Adrenal gland (tissue), 9 donors: ENCODE measurements at regions not wholly inside any gene's neighbourhood (a gene's known extent, or its start where the extent isn't known, plus 50 kb on each side); places are given as distances from the start of the nearest gene placed in this dataset.

Source experiments
- DNase-seq, 7 donors: peaks; one replicate each; pipeline ENCODE4 v3.0.0-alpha.2; 2019 to 2020
- H3K27ac ChIP-seq, 5 donors: fragments of 200-600 bp; sonication (generic) in 4 of 5; 1 replicate in 3 of 5; 2 replicates in 2 of 5; pipeline versions ENCODE4 v1.5.1 to v1.8.0; 2016 to 2020; ENCODE audit warnings: mild to moderate bottlenecking in 1 of 5
- H3K27me3 ChIP-seq: fragments of 200-600 bp; 2 replicates; pipeline ENCODE4 v1.8.0; 2021
- H3K36me3 ChIP-seq, 2 donors: fragments of 200-600 bp; replicated peaks in 1 of 2; 1 replicate in 1 of 2; 2 replicates in 1 of 2; pipeline versions ENCODE4 v1.5.1 to v1.8.0; 2018 to 2022
- H3K4me1 ChIP-seq, 2 donors: fragments of 200-600 bp; replicated peaks in 1 of 2; 1 replicate in 1 of 2; 2 replicates in 1 of 2; pipeline versions ENCODE4 v1.5.1 to v1.8.0; 2018 to 2021
- H3K4me3 ChIP-seq, 4 donors: fragments of 200-600 bp; sonication (generic) in 3 of 4; one replicate each; pipeline ENCODE4 v1.5.1; 2016 to 2018
- H3K9me3 ChIP-seq, 3 donors: fragments of 200-600 bp; sonication (generic) in 1 of 3; replicated peaks in 1 of 3; 1 replicate in 2 of 3; 2 replicates in 1 of 3; pipeline versions ENCODE4 v1.5.1 to v1.8.0; 2016 to 2021
- POLR2A ChIP-seq, 2 donors: fragments of 450-650 bp; IDR thresholded peaks; one replicate each; pipeline ENCODE4 v1.6.1; 2017; ENCODE audit warnings: antibody characterized with exemption in 2 of 2, mild to moderate bottlenecking in 2 of 2, moderate library complexity in 1 of 2
- WGBS, 4 donors: extraction: QIAGEN DNeasy Blood & Tissue Kit in 2 of 4; methylation state at CpG; one replicate each; pipeline versions ENCODE4 v1.1.5 to v1.1.7; 2013 to 2017; 5-methylcytosine and 5-hydroxymethylcytosine counted together
- intact Hi-C, 2 donors: fragments of 100-400 bp; cut with DNase I; formaldehyde crosslinking; loops; one replicate each; pipeline versions ENCODE4 v1.14.1 to v1.15.0; 2022 to 2023
- TF ChIP-seq, protein P1 (sequence below), 6 experiments: fragments of 450-650 bp in 4 of 6; fragments of 200-600 bp in 2 of 6; sonication (generic) in 1 of 6; IDR thresholded peaks; 1 replicate in 5 of 6; 2 replicates in 1 of 6; pipeline versions ENCODE4 v1.5.1 to v1.8.0; 2016 to 2021; ENCODE audit warnings: antibody characterized with exemption in 6 of 6, mild to moderate bottlenecking in 2 of 6, moderate library complexity in 1 of 6
- donor health status: healthy with polysubstance abuse.
- donor health status: Bipolar disorder and iron deficiency.
- donor health status: DM: yes; HTN: yes; CAD: no.
- donor health status: DM: no; HTN: no; CAD: no.
- donor health status: DM: no; HTN: no; CAD: no.

GRCh38 chr3:11724615-11725339, 81.1 kb upstream of the VGLL4 start:
- Histone ChIP-seq H3K36me3 (no peaks in the 10 kb centered on the region), H3K4me3 (no peak overlapping the region), H3K4me1 (peaks cover 0 to 7% of the 10 kb centered on the region in 2 donors), H3K9me3 (no peaks in the 10 kb centered on the region), H3K27me3 (no peaks in the 10 kb centered on the region), H3K27ac (no peak overlapping the region)
- intact Hi-C loops: no loop called here
- DNase-seq: no peak
- TF ChIP-seq, protein P1, sequence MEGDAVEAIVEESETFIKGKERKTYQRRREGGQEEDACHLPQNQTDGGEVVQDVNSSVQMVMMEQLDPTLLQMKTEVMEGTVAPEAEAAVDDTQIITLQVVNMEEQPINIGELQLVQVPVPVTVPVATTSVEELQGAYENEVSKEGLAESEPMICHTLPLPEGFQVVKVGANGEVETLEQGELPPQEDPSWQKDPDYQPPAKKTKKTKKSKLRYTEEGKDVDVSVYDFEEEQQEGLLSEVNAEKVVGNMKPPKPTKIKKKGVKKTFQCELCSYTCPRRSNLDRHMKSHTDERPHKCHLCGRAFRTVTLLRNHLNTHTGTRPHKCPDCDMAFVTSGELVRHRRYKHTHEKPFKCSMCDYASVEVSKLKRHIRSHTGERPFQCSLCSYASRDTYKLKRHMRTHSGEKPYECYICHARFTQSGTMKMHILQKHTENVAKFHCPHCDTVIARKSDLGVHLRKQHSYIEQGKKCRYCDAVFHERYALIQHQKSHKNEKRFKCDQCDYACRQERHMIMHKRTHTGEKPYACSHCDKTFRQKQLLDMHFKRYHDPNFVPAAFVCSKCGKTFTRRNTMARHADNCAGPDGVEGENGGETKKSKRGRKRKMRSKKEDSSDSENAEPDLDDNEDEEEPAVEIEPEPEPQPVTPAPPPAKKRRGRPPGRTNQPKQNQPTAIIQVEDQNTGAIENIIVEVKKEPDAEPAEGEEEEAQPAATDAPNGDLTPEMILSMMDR (IDR thresholded peaks at IDR 0.05): no peak
- TF ChIP-seq POLR2A (IDR thresholded peaks at IDR 0.05): no peak
- WGBS, 4 donors: 78 to 85% (median 83%) methylated on average over 8 of the region's 8 CpGs

DNA sequence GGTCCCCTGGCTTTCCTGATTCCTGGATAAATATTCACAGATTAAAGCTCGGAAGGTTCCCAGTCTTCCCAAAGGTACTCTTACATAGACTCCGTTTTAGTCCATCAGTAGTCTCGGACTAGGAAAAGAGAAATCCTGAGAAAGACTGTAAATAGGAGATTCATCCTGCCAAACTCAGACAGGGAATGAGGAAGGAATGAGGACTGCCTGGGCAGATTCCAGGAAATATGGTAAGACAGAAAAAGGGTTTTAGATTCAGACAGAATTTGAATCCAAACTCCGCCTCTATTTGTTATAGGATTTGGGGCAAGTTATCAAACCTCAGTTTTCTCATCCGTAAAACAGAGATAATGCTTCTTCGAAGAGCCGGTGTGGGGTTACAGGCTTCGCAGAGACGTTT, 77.8 kb upstream of the VGLL4 start:
- Histone ChIP-seq H3K27me3 (no peaks in the 10 kb centered on the region), H3K27ac (no peak overlapping the region), H3K4me3 (no peak overlapping the region), H3K9me3 (no peaks in the 10 kb centered on the region), H3K4me1 (peaks cover 4 to 25% of the 10 kb centered on the region in 2 donors), H3K36me3 (no peaks in the 10 kb centered on the region)
- intact Hi-C loops: no loop called here
- DNase-seq: no peak
- no peak for TF ChIP-seq POLR2A (IDR thresholded peaks at IDR 0.05)
- TF ChIP-seq, protein P1 (IDR thresholded peaks at IDR 0.05): no peak
- 74 to 91% (median 89%) methylated on average over 9 of the region's 9 CpGs for WGBS, 4 donors

GRCh38 chr3:11720917-11721411, 77.2 kb upstream of the VGLL4 start:
- Histone ChIP-seq H3K4me1 (peaks cover 4 to 25% of the 10 kb centered on the region in 2 donors), H3K9me3 (no peaks in the 10 kb centered on the region), H3K4me3 (peak overlapping the region in 2 of 4 donors; percentile 33 to 89), H3K36me3 (no peaks in the 10 kb centered on the region), H3K27me3 (no peaks in the 10 kb centered on the region), H3K27ac (peak overlapping the region; percentile 26 to 96 (median 88))
- WGBS, 4 donors: 40 to 43% (median 41%) methylated on average over 8 of the region's 8 CpGs
- no peak for TF ChIP-seq POLR2A (IDR thresholded peaks at IDR 0.05)
- TF ChIP-seq, protein P1 (IDR thresholded peaks at IDR 0.05): no peak
- DNase-seq: no peak
- intact Hi-C loops: no loop called here

DNA sequence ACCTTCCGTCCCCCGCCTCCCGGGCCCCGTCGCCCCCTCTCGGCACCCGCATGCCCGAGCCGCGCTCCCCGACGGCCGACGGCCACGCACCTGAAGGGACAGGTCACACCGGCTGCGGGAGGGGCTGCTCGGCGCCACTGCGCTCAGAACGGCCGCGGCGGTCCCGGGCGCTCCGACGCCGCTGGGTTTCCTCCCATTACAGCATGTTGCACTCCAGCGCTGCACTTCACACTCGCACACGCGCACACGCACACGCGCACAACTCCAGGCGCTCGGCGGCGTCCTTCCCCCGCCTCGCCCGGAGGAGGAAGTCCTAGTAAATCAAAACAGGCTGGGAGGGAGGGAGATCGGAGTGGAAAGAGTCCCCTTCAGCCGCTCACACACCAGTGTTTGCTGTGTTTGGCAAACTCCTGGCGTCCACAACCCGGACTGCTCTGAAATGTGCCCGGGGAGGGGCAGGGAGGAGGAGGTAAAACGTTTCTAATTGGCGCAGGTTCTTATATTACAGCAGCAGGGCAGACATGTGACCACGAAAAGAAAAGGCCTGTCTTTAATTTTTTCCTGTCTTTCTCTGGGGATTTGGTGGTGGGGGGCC, 76.7 kb upstream of the VGLL4 start:
- peak; percentile 49 to 80 (median 76) for DNase-seq
- Histone ChIP-seq H3K36me3 (no peaks in the 10 kb centered on the region), H3K9me3 (no peaks in the 10 kb centered on the region), H3K4me1 (peaks cover 4 to 25% of the 10 kb centered on the region in 2 donors), H3K27me3 (no peaks in the 10 kb centered on the region), H3K4me3 (peak overlapping the region in 3 of 4 donors; percentile 28 to 89 (median 33)), H3K27ac (peak overlapping the region; percentile 26 to 96 (median 88))
- WGBS, 4 donors: 0 to 2% (median 1%) methylated on average over 8 to 51 of the region's 51 CpGs
- intact Hi-C loops: no loop called here
- TF ChIP-seq, protein P1 (IDR thresholded peaks at IDR 0.05): peak in 2 of 6 experiments; percentile 7 to 11
- peak in 1 of 2 donors; percentile 74 for TF ChIP-seq POLR2A (IDR thresholded peaks at IDR 0.05)
